HK-2 (cell line): ENCODE measurements at regions not wholly inside any gene's neighbourhood (a gene's known extent, or its start where the extent isn't known, plus 50 kb on each side); places are given as distances from the start of the nearest gene placed in this dataset.

Source experiments
- DNase-seq: peaks from one replicate; pipeline ENCODE4 v3.0.0-alpha.2; 2018; ENCODE audit not compliant: unreplicated experiment

DNA sequence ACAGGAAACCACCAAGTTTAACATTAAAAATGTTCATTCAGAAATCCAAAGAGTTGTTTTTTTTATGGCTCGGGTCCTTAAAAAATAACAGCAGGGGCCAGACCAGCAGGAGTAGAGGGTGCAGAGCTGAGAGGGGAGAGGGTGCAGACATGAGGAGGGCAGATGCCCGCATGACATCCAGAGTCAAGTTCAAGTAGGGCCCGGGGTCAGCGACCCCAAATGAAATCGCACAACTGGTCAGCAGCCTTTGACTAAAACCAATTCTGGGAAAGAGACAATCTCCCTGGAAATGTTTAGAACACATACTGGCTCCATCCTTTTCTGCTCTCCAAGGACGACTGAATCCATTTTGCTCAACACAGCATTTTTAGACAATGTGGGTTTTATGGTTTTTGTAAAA lies 297.5 kb downstream of the FGFR2 start:
- DNase-seq = no peak

GRCh38 chr10:121302541-121303180 lies 295.6 kb downstream of the FGFR2 start:
- DNase-seq = no peak

DNA sequence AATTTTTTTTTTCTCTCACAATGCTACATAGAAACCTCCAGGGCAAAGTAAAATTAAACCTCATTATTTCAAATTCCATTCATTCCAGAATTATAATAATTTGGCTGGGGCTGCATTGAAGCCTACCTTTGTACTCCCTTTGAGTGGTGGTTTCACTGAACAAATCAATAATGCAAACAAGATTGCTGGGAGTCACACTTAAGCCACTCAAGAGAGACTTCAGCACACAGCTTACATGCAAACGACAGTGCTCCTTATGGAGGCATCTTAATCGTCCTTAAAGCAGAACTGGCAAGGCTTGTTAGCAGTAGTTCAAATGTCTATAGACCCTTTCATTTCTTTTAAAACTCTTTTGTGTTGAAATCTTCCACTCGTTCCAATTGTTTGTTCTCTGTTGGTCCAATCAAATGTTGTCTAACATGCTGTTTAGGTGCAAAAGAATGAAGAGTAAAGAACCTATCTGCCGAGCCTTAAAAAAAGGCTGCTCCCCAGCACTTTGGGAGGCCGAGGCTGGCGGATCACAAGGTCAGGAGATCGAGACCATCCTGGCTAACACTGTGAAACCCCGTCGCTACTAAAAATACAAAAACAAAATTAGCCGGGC lies 294.9 kb downstream of the FGFR2 start:
- DNase-seq = no peak

DNA sequence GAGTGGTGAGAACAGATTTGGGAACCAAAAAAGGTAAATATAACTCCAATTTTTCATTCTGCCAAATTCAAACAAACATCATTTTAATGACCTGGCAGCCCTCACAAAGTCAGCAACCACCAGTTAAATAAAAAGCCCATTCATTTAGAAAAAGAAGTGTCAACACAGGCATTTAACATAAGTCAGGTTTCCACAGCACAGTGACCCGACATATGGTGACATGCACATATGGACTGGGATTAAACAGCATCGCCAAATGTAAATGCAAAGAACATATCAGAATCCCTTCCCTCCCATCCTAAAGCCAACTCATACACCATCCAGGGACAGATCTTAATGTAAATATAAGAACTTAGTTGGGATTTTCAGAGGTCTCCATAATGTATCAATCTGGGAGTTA lies 293.2 kb downstream of the FGFR2 start:
- no peak for DNase-seq

DNA sequence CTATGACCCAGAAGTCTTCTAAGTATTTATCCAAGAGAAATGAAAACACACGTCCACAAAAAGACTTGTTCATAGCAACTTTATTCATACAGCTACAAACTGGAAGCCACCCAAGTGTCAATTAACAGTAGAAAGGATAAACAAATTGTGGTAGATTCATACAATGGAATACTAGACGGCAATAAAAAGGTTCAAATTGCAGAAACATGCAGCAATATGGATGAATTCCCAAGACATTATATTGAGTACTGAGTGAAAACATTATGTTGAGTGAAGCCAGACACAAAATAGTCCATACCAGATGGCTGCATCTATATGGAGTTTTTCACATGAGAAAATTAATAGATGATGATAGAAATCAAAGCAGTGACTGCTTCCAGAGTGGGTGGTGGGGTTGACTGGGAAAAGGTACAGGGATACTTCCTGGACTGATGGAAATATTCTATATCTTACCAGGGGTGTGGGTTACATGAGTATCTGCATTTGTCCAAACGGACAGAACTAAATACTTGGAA lies 292.0 kb downstream of the FGFR2 start:
- DNase-seq = no peak

DNA sequence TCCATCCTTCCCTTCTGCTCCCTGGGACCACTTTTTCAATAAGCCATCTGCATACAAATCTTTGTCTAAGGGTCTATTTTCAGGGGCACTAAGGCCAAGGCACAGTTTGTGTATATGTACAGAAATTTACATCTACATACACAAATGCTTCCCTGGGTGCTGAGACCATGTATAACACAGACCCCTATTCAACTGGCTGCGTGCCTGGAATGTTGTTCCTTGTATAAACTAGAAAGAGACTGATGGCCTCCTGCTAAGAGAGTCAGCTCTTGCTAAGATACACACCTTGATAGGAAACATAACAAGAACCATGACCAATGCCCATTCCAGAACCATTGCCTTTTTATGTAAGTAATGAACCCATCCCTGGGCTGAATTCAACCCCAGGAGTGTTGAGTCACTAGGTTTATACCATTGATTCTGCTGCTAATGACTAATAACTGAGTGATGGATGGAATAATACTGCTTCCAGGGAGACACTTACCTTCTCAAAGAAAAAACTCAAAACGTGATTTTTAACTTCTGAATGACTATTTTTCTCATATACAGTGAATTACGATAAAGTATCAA lies 290.7 kb downstream of the FGFR2 start:
- DNase-seq = no peak

DNA sequence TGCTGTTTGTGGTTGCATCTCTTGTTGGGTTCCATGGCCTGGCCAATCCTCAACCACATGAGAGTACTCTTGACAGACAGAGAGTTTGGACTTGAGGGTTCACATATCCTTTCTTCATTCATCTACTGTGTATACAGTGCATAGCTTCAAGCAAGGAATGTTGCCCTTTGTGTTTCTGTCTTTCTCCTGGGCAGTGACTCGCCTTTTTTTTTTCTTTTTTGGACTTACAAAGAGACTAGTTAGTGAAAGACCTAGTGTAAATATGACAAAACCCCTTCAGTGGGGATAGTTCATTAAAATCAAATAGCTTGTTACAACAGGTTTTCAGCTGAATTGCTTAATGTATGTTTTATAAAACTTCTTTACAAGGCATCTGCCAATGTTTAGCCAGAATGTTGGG lies 290.2 kb downstream of the FGFR2 start:
- no peak for DNase-seq

DNA sequence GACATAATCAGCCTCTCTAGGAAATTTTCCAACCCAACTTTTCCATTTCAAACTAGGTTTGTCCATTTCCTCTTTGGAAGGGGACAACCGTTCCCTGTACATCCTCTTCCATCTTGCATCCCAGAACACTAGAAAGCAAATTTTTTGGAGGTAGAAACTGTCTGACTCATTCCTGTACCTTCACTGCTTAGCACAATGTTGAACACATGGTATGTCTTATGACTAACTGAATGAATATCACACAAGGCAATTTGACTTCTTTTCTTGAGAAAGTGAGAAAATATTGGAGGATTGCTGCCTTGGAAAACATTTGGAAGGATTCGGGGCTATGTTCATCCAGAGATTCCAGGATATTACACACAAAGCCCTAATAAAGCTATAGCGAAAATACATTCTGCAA lies 289.1 kb downstream of the FGFR2 start:
- no peak for DNase-seq

- peak; percentile 21 for DNase-seq
These were observed 288.0 kb downstream of the FGFR2 start for GRCh38 chr10:121310151-121310711.

GRCh38 chr10:121311812-121312443 lies 286.3 kb downstream of the FGFR2 start:
- no peak for DNase-seq

GRCh38 chr10:121312587-121312986 lies 285.7 kb downstream of the FGFR2 start:
- no peak for DNase-seq

DNA sequence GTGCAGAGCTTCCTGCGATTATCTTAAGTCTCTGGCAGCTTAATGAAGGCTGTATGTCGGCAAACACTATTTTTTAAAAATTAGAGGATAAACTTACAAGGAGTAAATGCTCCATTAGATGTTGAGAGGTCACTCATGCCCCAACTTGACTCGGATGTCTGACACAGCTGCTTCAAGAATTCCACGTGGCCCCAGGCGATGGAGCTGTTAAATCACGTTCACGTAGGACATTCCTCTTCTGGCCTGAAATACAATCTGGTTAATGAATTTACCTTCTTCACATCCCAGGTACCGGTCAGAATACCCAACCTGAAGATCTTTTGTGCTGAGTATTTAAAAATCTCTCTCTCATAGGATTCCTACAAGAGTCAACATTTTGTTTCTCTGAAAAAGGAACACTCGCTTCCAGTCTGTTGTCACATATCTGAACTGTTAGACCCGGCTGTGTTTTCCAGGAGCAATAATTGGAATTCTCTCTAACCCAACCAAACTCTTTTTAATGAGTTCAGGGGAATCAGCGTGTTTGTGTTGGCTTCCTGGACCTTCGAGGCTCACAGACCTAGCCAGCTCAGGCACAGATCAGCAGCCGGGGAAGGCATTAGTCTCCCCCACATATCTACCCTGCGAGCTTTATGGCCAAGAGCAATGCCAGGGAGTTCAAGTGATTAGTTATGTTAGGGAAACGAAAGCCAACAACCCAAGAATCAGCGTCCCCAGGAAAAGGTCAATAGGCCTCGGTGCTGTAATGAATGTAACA lies 284.9 kb downstream of the FGFR2 start:
- DNase-seq = no peak

DNA sequence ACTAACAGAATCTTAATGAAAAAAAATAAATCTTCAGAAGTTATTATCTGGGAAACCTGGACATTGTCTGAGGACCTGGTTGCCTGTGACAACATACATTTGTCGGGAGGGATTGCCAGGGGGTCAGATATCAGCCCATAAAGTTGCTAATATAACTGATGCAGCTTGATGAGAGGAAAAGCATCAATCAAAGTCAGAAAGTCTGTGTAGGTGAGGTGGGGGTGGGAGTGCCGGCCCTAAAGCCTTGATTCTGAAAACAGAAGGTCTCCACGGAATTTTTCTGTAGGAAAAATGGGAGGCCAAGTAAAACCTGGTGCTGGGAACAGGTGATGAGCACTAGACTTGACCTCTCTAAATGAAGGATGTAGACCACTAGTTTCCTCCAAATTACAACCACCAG lies 281.8 kb downstream of the FGFR2 start:
- DNase-seq = no peak

DNA sequence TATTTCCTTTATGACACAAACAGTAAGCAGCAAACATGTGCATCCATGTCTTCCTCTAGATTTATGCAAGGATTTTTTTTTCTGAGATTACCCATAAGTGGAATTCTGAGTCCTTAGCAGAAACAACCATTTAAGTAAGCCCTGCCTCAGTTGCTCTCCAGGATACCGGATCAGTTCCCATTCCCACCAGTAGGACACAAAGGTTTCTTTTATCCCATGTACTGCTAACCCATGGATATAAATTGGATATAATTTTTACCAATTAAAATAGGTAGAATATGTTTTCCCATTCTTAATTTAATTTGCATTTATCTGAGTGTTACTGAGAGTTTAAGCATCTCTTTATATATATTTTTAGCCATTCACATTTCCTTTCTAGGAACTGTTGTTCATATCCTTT lies 280.9 kb downstream of the FGFR2 start:
- DNase-seq = no peak

- DNase-seq = no peak
These were observed 276.2 kb downstream of the FGFR2 start for GRCh38 chr10:121322046-121322445.

DNA sequence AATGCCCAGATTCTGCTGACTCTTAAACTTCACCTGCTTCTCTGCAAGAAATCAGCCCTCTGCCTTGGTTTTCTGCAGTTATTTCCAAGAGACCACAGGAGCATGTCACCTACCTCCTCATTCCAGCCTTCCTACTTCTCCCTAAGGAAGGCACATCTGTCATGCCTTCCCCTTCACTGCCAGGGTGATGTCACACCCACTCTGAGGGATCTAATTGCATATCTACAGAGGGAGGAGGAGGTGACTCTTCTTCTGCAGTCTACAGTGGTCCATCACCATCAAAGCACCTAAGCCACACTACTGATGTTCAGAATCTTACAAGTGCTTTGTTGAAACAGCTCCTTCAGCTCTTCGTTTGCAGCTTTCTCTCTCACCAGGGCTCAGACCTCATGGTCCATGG lies 275.5 kb downstream of the FGFR2 start:
- no peak for DNase-seq

GRCh38 chr10:121323443-121323842 lies 274.8 kb downstream of the FGFR2 start:
- DNase-seq = no peak

DNA sequence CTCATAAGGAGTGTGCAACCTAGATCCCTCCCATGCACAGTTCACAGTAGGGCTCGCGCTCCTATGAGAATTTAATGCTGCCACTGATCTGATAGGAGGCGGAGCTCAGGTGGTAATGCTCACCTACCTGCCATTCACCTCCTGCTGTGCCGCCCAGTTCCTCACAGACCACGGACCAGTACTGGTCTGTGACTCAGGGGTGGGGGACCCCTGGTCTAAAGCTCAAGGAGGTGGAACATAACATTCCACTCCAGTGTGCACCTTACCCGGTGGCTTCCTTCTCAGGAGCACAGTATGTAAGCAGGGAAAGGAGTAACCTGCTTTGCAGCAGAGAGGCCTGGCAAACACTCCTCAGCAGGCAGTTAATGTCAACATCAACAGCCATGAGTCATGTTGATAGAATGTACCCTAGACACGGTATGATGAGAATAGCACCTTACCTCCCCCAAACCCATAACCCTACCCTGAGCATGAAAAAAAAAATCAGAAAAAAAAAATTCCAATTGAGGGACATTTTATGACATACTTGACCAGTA lies 273.5 kb downstream of the FGFR2 start:
- no peak for DNase-seq

DNA sequence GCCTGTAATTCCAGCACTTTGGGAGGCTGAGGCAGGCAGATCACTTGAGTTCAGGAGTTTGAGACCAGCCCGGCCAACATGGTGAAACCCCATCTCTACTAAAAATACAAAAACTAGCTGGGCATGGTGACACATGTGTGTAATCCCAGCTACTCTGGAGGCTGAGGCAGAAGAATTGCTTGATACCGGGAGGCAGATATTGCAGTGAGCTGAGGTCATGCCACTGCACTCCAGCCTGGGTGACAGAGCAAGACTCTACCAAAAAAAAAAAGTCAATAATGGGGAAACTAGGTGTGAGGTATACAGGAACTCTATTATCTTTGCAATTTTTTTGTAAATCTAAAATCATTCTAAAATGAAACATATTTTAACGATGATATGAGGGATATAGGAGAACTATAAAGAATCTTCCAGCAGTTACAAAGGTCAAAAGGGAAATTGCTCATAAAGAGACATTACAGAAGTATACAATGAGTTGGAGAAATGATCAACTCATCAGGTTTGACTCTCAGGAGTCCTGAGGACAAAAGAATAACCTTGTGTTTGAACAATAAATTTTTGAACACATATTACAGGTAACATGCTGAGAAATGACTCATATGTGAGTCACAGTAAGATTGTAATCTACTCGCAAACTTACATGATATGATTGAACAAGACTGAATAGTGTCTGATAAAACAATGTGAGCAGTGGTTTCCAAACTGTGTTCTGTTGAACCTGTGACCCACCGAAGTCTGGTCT lies 272.6 kb downstream of the FGFR2 start:
- no peak for DNase-seq

- no peak for DNase-seq
These were observed 271.3 kb downstream of the FGFR2 start for GRCh38 chr10:121326905-121327304.

GRCh38 chr10:121327727-121328126 lies 270.5 kb downstream of the FGFR2 start:
- DNase-seq = no peak
